ENCODE measurements at regions not wholly inside any gene's neighbourhood (a gene's known extent, or its start where the extent isn't known, plus 50 kb on each side); places are given as distances from the start of the nearest gene placed in this dataset.

- no peak for DNase-seq (ENCODE audit: low read depth)
Observed at GRCh38 chr15:29455055-29455454, 185.4 kb upstream of the NSMCE3 start.

GRCh38 chr15:29454506-29454905, 184.9 kb upstream of the NSMCE3 start:
- TF ChIP-seq CTCF (IDR thresholded peaks at IDR 0.05; ENCODE audit: low read depth, low read length, missing control alignments) = no peak
- peak; percentile 15 for DNase-seq (ENCODE audit: low read depth)
- H3K4me3 ChIP-seq (ENCODE audit: low read depth, low read length) = no peak overlapping the region
- in situ Hi-C loops (cut with HindIII; ENCODE audit: low sequenced_read_pairs) = no loop called here

More at GRCh38 chr15:29455055-29455454, 185.4 kb upstream of the NSMCE3 start:
- in situ Hi-C loops (cut with HindIII; ENCODE audit: low sequenced_read_pairs) = no loop called here
- no peak for TF ChIP-seq CTCF (IDR thresholded peaks at IDR 0.05; ENCODE audit: low read depth, low read length, missing control alignments)
- H3K4me3 ChIP-seq (ENCODE audit: low read depth, low read length) = no peak overlapping the region

- no peak for TF ChIP-seq CTCF (IDR thresholded peaks at IDR 0.05; ENCODE audit: low read depth, low read length, missing control alignments)
- H3K4me3 ChIP-seq (ENCODE audit: low read depth, low read length) = no peak overlapping the region
- in situ Hi-C loops (cut with HindIII; ENCODE audit: low sequenced_read_pairs) = no loop called here
- DNase-seq (ENCODE audit: low read depth) = no peak
Observed at GRCh38 chr15:29452881-29453731, 183.5 kb upstream of the NSMCE3 start.

- in situ Hi-C loops (cut with HindIII; ENCODE audit: low sequenced_read_pairs) = no loop called here
- no peak for DNase-seq (ENCODE audit: low read depth)
- peak; percentile 45 for TF ChIP-seq CTCF (IDR thresholded peaks at IDR 0.05; ENCODE audit: low read depth, low read length, missing control alignments)
- no peak overlapping the region for H3K4me3 ChIP-seq (ENCODE audit: low read depth, low read length)
Observed at GRCh38 chr15:29451201-29451781, 181.7 kb upstream of the NSMCE3 start.

- TF ChIP-seq CTCF (IDR thresholded peaks at IDR 0.05; ENCODE audit: low read depth, low read length, missing control alignments) = no peak
- in situ Hi-C loops (cut with HindIII; ENCODE audit: low sequenced_read_pairs) = loop anchor here (25.0 kb wide), 1 partner anchor 88 kb away; no protein-coding TSS in a partner anchor
- no peak overlapping the region for H3K4me3 ChIP-seq (ENCODE audit: low read depth, low read length)
- peak; percentile 12 for DNase-seq (ENCODE audit: low read depth)
Observed at GRCh38 chr15:29449136-29449535, 179.5 kb upstream of the NSMCE3 start.

GRCh38 chr15:29448320-29448719, 178.7 kb upstream of the NSMCE3 start:
- no peak for DNase-seq (ENCODE audit: low read depth)
- no peak for TF ChIP-seq CTCF (IDR thresholded peaks at IDR 0.05; ENCODE audit: low read depth, low read length, missing control alignments)
- in situ Hi-C loops (cut with HindIII; ENCODE audit: low sequenced_read_pairs) = loop anchor here (25.0 kb wide), 1 partner anchor 89 kb away; no protein-coding TSS in a partner anchor
- no peak overlapping the region for H3K4me3 ChIP-seq (ENCODE audit: low read depth, low read length)
